Suprapubic skin (tissue), 3 donors: ENCODE measurements at regions not wholly inside any gene's neighbourhood (a gene's known extent, or its start where the extent isn't known, plus 50 kb on each side); places are given as distances from the start of the nearest gene placed in this dataset.

Experiments
- EP300 ChIP-seq: sonication (generic); formaldehyde crosslinking; IDR thresholded peaks from one replicate; pipeline ENCODE4 v1.6.1; 2017; ENCODE audit warnings: antibody characterized with exemption
- POLR2A ChIP-seq, 2 donors: fragments of 450-650 bp; IDR thresholded peaks; one replicate each; pipeline ENCODE4 v1.6.1; 2017; ENCODE audit warnings: antibody characterized with exemption in 2 of 2, mild to moderate bottlenecking in 2 of 2, moderate library complexity in 2 of 2
- TF ChIP-seq, protein P1 (sequence below), 2 donors: fragments of 200-600 bp in 1 of 2; fragments of 450-650 bp in 1 of 2; sonication (generic) in 1 of 2; IDR thresholded peaks; one replicate each; pipeline ENCODE4 v1.5.1; 2016 to 2019; ENCODE audit warnings: antibody characterized with exemption in 2 of 2, mild to moderate bottlenecking in 1 of 2, moderate library complexity in 1 of 2

DNA sequence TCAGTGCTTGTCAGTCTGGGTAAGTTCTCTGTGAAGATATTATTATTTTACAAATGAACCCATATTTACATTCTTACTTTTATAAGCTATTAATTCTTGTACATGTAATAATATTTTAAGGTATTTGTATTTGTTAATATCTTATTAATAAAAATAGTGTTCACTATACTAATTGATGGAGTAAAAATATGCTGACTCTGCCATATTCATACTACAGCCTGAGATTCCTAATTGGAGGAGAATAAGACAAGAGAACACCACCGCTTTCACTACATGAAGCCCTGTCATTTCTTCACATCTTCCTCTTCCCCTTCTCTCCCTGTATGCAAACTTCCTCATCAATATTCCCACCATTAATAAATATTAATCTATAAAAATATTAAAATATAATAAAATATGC is 167.6 kb upstream of the TUSC1 start:
- TF ChIP-seq, protein P1, sequence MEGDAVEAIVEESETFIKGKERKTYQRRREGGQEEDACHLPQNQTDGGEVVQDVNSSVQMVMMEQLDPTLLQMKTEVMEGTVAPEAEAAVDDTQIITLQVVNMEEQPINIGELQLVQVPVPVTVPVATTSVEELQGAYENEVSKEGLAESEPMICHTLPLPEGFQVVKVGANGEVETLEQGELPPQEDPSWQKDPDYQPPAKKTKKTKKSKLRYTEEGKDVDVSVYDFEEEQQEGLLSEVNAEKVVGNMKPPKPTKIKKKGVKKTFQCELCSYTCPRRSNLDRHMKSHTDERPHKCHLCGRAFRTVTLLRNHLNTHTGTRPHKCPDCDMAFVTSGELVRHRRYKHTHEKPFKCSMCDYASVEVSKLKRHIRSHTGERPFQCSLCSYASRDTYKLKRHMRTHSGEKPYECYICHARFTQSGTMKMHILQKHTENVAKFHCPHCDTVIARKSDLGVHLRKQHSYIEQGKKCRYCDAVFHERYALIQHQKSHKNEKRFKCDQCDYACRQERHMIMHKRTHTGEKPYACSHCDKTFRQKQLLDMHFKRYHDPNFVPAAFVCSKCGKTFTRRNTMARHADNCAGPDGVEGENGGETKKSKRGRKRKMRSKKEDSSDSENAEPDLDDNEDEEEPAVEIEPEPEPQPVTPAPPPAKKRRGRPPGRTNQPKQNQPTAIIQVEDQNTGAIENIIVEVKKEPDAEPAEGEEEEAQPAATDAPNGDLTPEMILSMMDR (IDR thresholded peaks at IDR 0.05), result no peak
- TF ChIP-seq POLR2A (IDR thresholded peaks at IDR 0.05), result no peak
- TF ChIP-seq EP300, result no peak
